ENCODE measurements at regions not wholly inside any gene's neighbourhood (a gene's known extent, or its start where the extent isn't known, plus 50 kb on each side); places are given as distances from the start of the nearest gene placed in this dataset.

DNA sequence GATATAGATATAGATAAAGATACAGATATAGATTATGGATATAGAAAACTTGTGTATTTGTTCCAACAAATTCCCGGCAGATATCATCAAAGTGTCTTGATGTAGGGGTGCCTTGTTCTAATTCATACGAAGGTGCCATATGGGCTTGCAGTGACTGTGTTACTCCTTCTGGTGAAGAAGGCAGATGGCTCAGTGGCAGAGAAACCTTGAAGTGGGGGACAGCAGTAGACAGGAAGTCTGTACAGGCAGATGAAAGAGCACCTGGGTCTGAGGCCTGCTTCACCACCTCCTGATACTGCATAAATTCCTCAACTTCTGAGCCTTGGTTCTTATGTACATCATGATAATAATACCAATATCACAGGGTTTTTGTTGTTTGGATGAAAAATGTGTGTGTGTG lies 179.5 kb upstream of the GATB start (continued):
- no peak for TF ChIP-seq HDGF (IDR thresholded peaks at IDR 0.05)
- no peak for TF ChIP-seq DPF2 (IDR thresholded peaks at IDR 0.05)
- no peak for TF ChIP-seq TCF12 (IDR thresholded peaks at IDR 0.05; ENCODE audit: low read depth, low read length)
- no peak for TF ChIP-seq YBX1 (IDR thresholded peaks at IDR 0.05)
- no peak for TF ChIP-seq IKZF2 (IDR thresholded peaks at IDR 0.05)
- no peak for TF ChIP-seq ZNF217 (IDR thresholded peaks at IDR 0.05)
- TF ChIP-seq TCF3 (IDR thresholded peaks at IDR 0.05; ENCODE audit: borderline replicate concordance, insufficient read depth, low read depth, low read length), result no peak

DNA sequence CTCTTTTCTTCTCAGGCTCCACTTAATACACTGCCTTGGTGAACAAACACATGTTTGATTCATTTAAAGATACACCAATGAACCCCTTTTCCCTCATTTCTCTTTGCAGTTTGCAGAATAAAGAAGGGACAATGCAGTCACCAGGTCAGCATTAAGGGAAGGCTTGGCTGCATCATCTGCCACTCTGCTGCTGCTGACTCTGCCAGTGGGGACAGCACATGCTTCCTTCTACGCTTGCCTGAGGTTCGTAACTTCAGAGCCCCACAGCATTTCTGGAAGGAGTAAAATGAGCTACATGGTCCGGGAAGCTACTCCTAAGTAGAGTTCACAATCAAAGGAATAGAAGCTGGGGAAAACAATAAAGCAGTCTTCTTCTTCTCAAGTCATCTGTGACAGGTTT lies 178.9 kb upstream of the GATB start:
- Histone ChIP-seq H2AFZ (ENCODE audit: control insufficient read depth, low read depth, low read length) (no peak overlapping the region), H3K4me1 (ENCODE audit: control insufficient read depth, insufficient read depth, low read length) (no peaks in the 10 kb centered on the region), H3K27me3 (replicated peaks in 1 of 2; ENCODE audit: control insufficient read depth in 2 of 2, insufficient read depth in 2 of 2, low read length in 1 of 2) (no peaks in the 10 kb centered on the region), H3K9ac (ENCODE audit: control insufficient read depth, insufficient read depth, low read length) (no peak overlapping the region), H3K36me3 (ENCODE audit: control insufficient read depth in 2 of 2, insufficient read depth in 2 of 2, low read length in 1 of 2) (no peaks in the 10 kb centered on the region), H3K27ac (ENCODE audit: control insufficient read depth, insufficient read depth) (no peak overlapping the region), H3K9me3 (replicated peaks; ENCODE audit: control insufficient read depth, insufficient read depth, low read length) (no peaks in the 10 kb centered on the region), H3K4me2 (ENCODE audit: control insufficient read depth, insufficient read depth) (no peak overlapping the region), H3K79me2 (ENCODE audit: control insufficient read depth, insufficient read depth, low read length) (no peaks in the 10 kb centered on the region), H4K20me1 (ENCODE audit: control insufficient read depth, insufficient read depth) (no peaks in the 10 kb centered on the region), H3K4me3 (no peak overlapping the region)
- DNase-seq (ENCODE audit: low read depth, low spot score), result no peak
- RAD21 ChIA-PET (ENCODE audit: unreplicated experiment), result no interaction called here
- no TSS peak for BruUV-seq (replicated peaks)
- no peak for ATAC-seq
- intact Hi-C loops (cut with micrococcal nuclease; ENCODE audit: unreplicated experiment), result no loop called here
- in situ Hi-C loops (cut with MboI), result no loop called here
- FAIRE-seq, result no peak
- POLR2A ChIA-PET, result no interaction called here
- CTCF ChIA-PET, result no interaction called here
- SMC1A ChIA-PET (ENCODE audit: uncharacterized antibody, unreplicated experiment), result no interaction called here
- WGBS (ENCODE audit: insufficient coverage, insufficient replicate concordance, low lambda C conversion rate, missing lambda C conversion rate), result 43% methylated on average over 3 of the region's 3 CpGs
- no peak for TF ChIP-seq POLR2A (IDR thresholded peaks at IDR 0.05; ENCODE audit: low read depth, low read length)
- TF ChIP-seq, protein P1, sequence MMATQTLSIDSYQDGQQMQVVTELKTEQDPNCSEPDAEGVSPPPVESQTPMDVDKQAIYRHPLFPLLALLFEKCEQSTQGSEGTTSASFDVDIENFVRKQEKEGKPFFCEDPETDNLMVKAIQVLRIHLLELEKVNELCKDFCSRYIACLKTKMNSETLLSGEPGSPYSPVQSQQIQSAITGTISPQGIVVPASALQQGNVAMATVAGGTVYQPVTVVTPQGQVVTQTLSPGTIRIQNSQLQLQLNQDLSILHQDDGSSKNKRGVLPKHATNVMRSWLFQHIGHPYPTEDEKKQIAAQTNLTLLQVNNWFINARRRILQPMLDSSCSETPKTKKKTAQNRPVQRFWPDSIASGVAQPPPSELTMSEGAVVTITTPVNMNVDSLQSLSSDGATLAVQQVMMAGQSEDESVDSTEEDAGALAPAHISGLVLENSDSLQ (IDR thresholded peaks at IDR 0.05), result no peak
- TF ChIP-seq, protein P2, sequence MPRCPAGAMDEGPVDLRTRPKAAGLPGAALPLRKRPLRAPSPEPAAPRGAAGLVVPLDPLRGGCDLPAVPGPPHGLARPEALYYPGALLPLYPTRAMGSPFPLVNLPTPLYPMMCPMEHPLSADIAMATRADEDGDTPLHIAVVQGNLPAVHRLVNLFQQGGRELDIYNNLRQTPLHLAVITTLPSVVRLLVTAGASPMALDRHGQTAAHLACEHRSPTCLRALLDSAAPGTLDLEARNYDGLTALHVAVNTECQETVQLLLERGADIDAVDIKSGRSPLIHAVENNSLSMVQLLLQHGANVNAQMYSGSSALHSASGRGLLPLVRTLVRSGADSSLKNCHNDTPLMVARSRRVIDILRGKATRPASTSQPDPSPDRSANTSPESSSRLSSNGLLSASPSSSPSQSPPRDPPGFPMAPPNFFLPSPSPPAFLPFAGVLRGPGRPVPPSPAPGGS (IDR thresholded peaks at IDR 0.05; ENCODE audit: borderline replicate concordance, insufficient read depth, low read depth, low read length, poor library complexity, severe bottlenecking), result no peak
- no peak for TF ChIP-seq NRF1 (conservative IDR thresholded peaks at IDR 0.05; ENCODE audit: low read depth, low read length)
- no peak for TF ChIP-seq LARP7 (IDR thresholded peaks at IDR 0.05)
- no peak for TF ChIP-seq ZNF384 (IDR thresholded peaks at IDR 0.05; ENCODE audit: borderline replicate concordance, low read depth, low read length)
- TF ChIP-seq MTA3 (IDR thresholded peaks at IDR 0.05; ENCODE audit: borderline replicate concordance, low read length), result no peak
- TF ChIP-seq, protein P3, sequence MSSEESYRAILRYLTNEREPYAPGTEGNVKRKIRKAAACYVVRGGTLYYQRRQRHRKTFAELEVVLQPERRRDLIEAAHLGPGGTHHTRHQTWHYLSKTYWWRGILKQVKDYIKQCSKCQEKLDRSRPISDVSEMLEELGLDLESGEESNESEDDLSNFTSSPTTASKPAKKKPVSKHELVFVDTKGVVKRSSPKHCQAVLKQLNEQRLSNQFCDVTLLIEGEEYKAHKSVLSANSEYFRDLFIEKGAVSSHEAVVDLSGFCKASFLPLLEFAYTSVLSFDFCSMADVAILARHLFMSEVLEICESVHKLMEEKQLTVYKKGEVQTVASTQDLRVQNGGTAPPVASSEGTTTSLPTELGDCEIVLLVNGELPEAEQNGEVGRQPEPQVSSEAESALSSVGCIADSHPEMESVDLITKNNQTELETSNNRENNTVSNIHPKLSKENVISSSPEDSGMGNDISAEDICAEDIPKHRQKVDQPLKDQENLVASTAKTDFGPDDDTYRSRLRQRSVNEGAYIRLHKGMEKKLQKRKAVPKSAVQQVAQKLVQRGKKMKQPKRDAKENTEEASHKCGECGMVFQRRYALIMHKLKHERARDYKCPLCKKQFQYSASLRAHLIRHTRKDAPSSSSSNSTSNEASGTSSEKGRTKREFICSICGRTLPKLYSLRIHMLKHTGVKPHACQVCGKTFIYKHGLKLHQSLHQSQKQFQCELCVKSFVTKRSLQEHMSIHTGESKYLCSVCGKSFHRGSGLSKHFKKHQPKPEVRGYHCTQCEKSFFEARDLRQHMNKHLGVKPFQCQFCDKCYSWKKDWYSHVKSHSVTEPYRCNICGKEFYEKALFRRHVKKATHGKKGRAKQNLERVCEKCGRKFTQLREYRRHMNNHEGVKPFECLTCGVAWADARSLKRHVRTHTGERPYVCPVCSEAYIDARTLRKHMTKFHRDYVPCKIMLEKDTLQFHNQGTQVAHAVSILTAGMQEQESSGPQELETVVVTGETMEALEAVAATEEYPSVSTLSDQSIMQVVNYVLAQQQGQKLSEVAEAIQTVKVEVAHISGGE (CRISPR knock-in tag; IDR thresholded peaks at IDR 0.05), result no peak
- no peak for TF ChIP-seq MYB (IDR thresholded peaks at IDR 0.05; ENCODE audit: borderline replicate concordance, low read depth, low read length)
- no peak for TF ChIP-seq HCFC1 (IDR thresholded peaks at IDR 0.05; ENCODE audit: low read length)
- TF ChIP-seq DPF2 (IDR thresholded peaks at IDR 0.05), result no peak
- TF ChIP-seq, protein P4, sequence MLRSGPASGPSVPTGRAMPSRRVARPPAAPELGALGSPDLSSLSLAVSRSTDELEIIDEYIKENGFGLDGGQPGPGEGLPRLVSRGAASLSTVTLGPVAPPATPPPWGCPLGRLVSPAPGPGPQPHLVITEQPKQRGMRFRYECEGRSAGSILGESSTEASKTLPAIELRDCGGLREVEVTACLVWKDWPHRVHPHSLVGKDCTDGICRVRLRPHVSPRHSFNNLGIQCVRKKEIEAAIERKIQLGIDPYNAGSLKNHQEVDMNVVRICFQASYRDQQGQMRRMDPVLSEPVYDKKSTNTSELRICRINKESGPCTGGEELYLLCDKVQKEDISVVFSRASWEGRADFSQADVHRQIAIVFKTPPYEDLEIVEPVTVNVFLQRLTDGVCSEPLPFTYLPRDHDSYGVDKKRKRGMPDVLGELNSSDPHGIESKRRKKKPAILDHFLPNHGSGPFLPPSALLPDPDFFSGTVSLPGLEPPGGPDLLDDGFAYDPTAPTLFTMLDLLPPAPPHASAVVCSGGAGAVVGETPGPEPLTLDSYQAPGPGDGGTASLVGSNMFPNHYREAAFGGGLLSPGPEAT (IDR thresholded peaks at IDR 0.05; ENCODE audit: low read depth), result no peak

All from GM12878 (cell line).